ENCODE measurements at regions not wholly inside any gene's neighbourhood (a gene's known extent, or its start where the extent isn't known, plus 50 kb on each side); places are given as distances from the start of the nearest gene placed in this dataset.
A peak's percentile ranks its signal among the peaks of the same experiment; 100 is the strongest.

DNA sequence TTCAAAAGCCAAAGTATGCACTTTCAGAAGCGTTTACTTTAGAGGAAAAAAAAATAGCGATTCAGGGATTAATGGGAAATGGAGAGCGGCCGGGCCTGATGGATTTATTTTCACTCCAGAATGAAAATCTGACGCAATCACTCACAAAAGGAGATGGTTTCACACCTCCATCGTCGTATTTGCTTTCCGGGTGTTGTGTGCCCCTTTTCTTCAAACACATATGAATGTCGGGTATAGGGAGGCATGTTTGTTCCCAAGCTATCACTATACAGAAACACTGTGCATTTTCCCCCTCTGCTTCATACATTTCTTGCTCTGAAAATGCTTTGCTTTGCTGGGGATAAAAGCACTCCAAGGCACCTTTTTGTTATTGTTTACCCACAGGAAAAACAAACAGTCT, 562.2 kb upstream of the ZFHX3 start:
- BruUV-seq (replicated peaks) = no TSS peak
- Histone ChIP-seq H3K4me3 (replicated peaks in 1 of 2; ENCODE audit: low read depth in 1 of 2, low read length in 2 of 2) (no peak overlapping the region), H3K9me2 (ENCODE audit: insufficient read depth) (no peaks in the 10 kb centered on the region), H3K36me3 (ENCODE audit: control insufficient read depth in 1 of 2, insufficient read depth in 2 of 2, low read length in 2 of 2) (no peaks in the 10 kb centered on the region), H3K4me2 (ENCODE audit: low read length) (no peak overlapping the region), H3K4me1 (ENCODE audit: control insufficient read depth in 1 of 2, insufficient read depth in 2 of 2, low read length in 2 of 2) (no peaks in the 10 kb centered on the region), H2AFZ (ENCODE audit: low read depth, low read length, poor library complexity, severe bottlenecking) (no peak overlapping the region), H3K9me3 (ENCODE audit: control insufficient read depth in 1 of 2, insufficient read depth in 1 of 2, low read depth in 1 of 2, low read length in 2 of 2) (no peaks in the 10 kb centered on the region), H4K20me1 (ENCODE audit: insufficient read depth) (no peaks in the 10 kb centered on the region), H3K79me2 (ENCODE audit: insufficient read depth, low read length) (no peaks in the 10 kb centered on the region), H3K27me3 (ENCODE audit: insufficient read depth, low read length) (peaks cover 73% of the 10 kb centered on the region), H3K27ac (ENCODE audit: low read depth, low read length) (no peak overlapping the region), H3K9ac (ENCODE audit: low read length) (no peak overlapping the region)
- RAD21 ChIA-PET (ENCODE audit: low non-redundant PET in 1 of 2, low total read pairs in 2 of 2, uncharacterized antibody in 2 of 2, unreplicated experiment in 2 of 2) = no interaction called here
- intact Hi-C loops (cut with micrococcal nuclease) = no loop called here
- ATAC-seq (no peak), DNase-seq (ENCODE audit: low read depth, low spot score) (no peak)
- POLR2A ChIA-PET = no interaction called here
- TF ChIP-seq EZH2 (IDR thresholded peaks at IDR 0.05) = 0 out of 2 replicates have a peak, but pooled peaks have one; percentile 9
- TF ChIP-seq, protein P1, sequence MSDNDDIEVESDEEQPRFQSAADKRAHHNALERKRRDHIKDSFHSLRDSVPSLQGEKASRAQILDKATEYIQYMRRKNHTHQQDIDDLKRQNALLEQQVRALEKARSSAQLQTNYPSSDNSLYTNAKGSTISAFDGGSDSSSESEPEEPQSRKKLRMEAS (IDR thresholded peaks at IDR 0.05) = no peak
- CTCF ChIA-PET = interaction anchor here (1.1 kb wide), 1 partner anchor 269 kb away, joined by 3 read pairs; no protein-coding TSS in a partner anchor

DNA sequence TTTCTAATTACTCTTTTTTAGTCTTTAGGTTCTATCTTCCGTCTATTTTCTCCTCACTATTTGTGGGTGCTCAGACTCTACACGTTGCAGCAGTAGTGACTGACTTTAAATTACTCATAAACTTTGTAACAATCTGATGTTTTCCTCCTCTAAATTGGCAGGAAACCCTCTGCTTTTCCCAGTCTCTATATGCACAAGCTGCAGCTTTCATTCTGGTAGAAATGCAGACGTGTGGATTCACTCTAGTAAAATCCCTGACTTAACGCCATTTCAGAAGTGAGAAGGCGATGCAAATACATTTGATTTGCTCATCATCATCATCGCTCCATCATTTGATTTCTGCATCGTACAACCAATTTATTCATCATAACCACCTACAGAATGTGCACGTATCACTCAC, 561.0 kb upstream of the ZFHX3 start:
- H3K4me1 ChIP-seq (ENCODE audit: control insufficient read depth in 1 of 2, insufficient read depth in 2 of 2, low read length in 2 of 2) = no peaks in the 10 kb centered on the region
- no peak overlapping the region for H2AFZ ChIP-seq (ENCODE audit: low read depth, low read length, poor library complexity, severe bottlenecking)
- H3K79me2 ChIP-seq (ENCODE audit: insufficient read depth, low read length) = no peaks in the 10 kb centered on the region
- TF ChIP-seq ELF1 (IDR thresholded peaks at IDR 0.05; ENCODE audit: borderline replicate concordance, low read depth) (no peak), POLR2A (IDR thresholded peaks at IDR 0.05; ENCODE audit: borderline replicate concordance, extremely low read depth, insufficient read depth, insufficient read length) (no peak)
- TF ChIP-seq, protein P2, sequence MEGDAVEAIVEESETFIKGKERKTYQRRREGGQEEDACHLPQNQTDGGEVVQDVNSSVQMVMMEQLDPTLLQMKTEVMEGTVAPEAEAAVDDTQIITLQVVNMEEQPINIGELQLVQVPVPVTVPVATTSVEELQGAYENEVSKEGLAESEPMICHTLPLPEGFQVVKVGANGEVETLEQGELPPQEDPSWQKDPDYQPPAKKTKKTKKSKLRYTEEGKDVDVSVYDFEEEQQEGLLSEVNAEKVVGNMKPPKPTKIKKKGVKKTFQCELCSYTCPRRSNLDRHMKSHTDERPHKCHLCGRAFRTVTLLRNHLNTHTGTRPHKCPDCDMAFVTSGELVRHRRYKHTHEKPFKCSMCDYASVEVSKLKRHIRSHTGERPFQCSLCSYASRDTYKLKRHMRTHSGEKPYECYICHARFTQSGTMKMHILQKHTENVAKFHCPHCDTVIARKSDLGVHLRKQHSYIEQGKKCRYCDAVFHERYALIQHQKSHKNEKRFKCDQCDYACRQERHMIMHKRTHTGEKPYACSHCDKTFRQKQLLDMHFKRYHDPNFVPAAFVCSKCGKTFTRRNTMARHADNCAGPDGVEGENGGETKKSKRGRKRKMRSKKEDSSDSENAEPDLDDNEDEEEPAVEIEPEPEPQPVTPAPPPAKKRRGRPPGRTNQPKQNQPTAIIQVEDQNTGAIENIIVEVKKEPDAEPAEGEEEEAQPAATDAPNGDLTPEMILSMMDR (IDR thresholded peaks at IDR 0.05 in 2 of 3, conservative IDR thresholded peaks at IDR 0.05 in 1 of 3; ENCODE audit: borderline replicate concordance in 1 of 3, insufficient read depth in 1 of 3, low read depth in 2 of 3, low read length in 2 of 3) = no peak
- TF ChIP-seq, protein P3, sequence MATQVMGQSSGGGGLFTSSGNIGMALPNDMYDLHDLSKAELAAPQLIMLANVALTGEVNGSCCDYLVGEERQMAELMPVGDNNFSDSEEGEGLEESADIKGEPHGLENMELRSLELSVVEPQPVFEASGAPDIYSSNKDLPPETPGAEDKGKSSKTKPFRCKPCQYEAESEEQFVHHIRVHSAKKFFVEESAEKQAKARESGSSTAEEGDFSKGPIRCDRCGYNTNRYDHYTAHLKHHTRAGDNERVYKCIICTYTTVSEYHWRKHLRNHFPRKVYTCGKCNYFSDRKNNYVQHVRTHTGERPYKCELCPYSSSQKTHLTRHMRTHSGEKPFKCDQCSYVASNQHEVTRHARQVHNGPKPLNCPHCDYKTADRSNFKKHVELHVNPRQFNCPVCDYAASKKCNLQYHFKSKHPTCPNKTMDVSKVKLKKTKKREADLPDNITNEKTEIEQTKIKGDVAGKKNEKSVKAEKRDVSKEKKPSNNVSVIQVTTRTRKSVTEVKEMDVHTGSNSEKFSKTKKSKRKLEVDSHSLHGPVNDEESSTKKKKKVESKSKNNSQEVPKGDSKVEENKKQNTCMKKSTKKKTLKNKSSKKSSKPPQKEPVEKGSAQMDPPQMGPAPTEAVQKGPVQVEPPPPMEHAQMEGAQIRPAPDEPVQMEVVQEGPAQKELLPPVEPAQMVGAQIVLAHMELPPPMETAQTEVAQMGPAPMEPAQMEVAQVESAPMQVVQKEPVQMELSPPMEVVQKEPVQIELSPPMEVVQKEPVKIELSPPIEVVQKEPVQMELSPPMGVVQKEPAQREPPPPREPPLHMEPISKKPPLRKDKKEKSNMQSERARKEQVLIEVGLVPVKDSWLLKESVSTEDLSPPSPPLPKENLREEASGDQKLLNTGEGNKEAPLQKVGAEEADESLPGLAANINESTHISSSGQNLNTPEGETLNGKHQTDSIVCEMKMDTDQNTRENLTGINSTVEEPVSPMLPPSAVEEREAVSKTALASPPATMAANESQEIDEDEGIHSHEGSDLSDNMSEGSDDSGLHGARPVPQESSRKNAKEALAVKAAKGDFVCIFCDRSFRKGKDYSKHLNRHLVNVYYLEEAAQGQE (IDR thresholded peaks at IDR 0.05; ENCODE audit: low read depth) = no peak
- peaks cover 61% of the 10 kb centered on the region for H3K27me3 ChIP-seq (ENCODE audit: insufficient read depth, low read length)
- ChIA-PET POLR2A (no interaction called here), RAD21 (ENCODE audit: low non-redundant PET in 1 of 2, low total read pairs in 2 of 2, uncharacterized antibody in 2 of 2, unreplicated experiment in 2 of 2) (no interaction called here), CTCF (no interaction called here)
- no peaks in the 10 kb centered on the region for H3K9me3 ChIP-seq (ENCODE audit: control insufficient read depth in 1 of 2, insufficient read depth in 1 of 2, low read depth in 1 of 2, low read length in 2 of 2)
- H4K20me1 ChIP-seq (ENCODE audit: insufficient read depth) = no peaks in the 10 kb centered on the region
- DNase-seq (ENCODE audit: low read depth, low spot score) = no peak
- BruUV-seq (replicated peaks) = no TSS peak
- H3K27ac ChIP-seq (ENCODE audit: low read depth, low read length) = no peak overlapping the region
- no peaks in the 10 kb centered on the region for H3K36me3 ChIP-seq (ENCODE audit: control insufficient read depth in 1 of 2, insufficient read depth in 2 of 2, low read length in 2 of 2)
- H3K9me2 ChIP-seq (ENCODE audit: insufficient read depth) = no peaks in the 10 kb centered on the region
- H3K4me3 ChIP-seq (replicated peaks in 1 of 2; ENCODE audit: low read depth in 1 of 2, low read length in 2 of 2) = no peak overlapping the region
- no peak for ATAC-seq
- H3K4me2 ChIP-seq (ENCODE audit: low read length) = no peak overlapping the region
- intact Hi-C loops (cut with micrococcal nuclease) = no loop called here
- H3K9ac ChIP-seq (ENCODE audit: low read length) = no peak overlapping the region
